GM21723 (cell line): ENCODE measurements at regions not wholly inside any gene's neighbourhood (a gene's known extent, or its start where the extent isn't known, plus 50 kb on each side); places are given as distances from the start of the nearest gene placed in this dataset.
A peak's percentile ranks its signal among the peaks of the same experiment; 100 is the strongest.

ENCODE experiments used
- ATAC-seq: cut with Tn5 transposase; IDR thresholded peaks from one replicate; pipeline ENCODE4 v1.9.1; 2021; ENCODE audit warnings: mild to moderate bottlenecking, moderate library complexity; ENCODE audit not compliant: unreplicated experiment

DNA sequence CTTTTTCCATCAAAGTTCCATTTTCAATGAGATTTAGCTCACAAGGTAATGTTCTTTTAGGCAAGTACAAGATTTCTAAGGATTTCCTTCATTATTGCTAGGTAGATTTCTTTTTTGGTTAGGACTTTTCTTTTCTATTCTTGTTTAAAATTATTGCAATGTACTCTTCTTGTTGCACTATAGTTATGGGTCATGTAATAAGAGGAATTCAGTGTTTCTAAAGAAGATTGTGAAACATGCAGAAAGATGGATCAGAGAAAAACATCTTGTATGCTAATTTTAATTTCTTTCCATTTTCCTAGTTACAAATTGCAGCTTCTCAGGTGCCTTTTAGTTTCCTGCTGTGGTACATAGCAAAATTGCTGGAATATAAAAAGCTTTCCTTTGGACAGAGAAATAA lies 56.1 kb downstream of the BTG1 start:
- no peak for ATAC-seq

DNA sequence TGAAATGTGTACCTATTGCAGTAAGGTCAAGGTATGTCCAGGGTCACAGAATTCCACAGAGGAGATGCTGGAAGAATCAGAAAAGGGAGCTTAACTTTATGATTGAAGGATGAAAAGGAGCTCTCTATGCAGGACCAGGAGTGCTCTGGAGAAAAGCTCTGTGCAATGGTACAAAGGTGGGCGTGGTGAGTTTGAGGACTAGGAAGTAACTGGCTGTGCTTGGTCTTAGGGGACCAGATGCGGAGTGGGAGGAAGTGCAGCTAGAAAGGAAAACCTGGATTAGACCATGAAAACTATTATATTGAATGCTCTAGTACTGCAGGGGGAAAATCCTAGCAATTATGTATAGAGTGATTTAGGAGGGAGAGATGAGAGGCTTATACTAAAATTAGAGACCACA lies 56.8 kb downstream of the BTG1 start:
- no peak for ATAC-seq

DNA sequence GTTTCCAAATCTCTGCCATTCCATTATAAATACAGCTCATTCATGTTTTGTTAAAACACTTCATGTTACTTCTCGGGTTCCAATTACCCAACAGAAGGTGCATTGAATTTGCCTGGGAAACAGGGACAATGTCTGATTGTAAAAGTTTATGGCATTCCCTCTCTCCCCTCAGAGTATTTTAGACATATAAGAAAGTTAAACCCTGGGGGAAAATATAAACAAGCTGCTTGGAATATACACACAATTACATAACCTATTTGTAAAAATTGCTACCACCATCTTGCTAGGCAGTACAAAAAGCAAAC lies 60.0 kb downstream of the BTG1 start:
- ATAC-seq, result no peak

DNA sequence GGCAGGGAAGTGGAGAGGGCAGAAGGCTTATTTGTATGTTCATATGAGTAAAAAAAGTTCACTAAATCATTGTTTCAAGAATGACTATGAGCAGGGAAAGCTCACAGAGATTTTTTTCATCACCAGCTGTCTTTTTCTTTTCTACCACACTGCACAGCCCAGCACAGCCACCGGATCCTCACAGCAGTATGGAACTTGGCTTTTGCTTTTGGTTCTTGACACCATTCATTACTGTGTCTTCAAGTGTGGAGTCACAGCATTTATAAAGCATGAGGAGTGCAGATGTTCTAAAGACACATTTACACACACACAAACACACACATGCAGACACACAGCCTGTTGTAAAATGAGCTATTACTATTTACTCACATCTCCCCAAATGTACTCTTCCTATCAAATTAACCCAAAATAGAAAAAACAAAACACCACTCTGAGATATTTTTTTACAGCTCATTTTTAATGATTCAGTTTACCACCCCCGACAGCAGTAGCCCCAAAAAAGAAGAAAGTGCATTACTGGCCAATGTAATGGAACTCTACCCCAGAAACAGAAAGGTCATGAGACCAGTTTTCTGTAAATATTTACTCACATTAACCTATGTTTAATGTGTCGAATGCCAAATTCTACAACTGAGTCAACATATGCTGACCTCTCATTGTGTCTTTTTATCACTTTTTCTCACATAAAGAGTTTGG lies 60.5 kb downstream of the BTG1 start:
- no peak for ATAC-seq

DNA sequence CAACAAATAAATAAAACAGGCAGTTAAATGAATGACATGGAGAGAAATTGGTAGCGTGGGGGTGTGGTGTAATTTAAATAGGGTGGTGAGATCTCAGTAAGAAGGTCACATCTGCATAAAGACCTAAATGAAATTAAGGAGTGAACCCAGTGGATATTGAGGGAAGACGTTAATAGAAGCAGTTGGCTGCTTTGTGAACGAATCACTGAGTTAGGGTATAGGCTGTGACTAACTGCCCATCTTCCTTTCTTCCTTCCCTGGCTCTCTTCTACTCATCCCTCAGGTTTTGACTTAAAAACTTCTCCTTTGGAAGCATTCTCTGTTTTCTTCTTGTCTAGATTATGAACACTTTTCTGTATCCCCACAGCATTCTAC lies 64.7 kb downstream of the BTG1 start:
- no peak for ATAC-seq

DNA sequence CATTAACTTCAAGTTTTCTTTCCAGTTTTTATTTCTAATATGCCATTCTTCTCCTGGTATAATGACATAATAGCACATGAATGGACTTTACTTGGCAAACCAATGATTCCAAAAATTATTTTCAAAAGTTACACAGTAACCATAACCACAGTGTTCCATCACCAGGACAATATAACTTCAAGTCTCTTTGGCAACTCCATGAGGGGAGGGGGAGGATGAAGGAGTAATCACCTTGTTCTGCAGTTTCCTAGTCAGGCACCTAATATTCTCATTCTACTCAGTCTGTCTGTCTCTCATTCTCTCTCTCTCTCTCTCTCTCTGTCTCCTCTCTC lies 66.6 kb downstream of the BTG1 start:
- no peak for ATAC-seq

GRCh38 chr12:92078167-92079053 lies 67.2 kb downstream of the BTG1 start:
- no peak for ATAC-seq

DNA sequence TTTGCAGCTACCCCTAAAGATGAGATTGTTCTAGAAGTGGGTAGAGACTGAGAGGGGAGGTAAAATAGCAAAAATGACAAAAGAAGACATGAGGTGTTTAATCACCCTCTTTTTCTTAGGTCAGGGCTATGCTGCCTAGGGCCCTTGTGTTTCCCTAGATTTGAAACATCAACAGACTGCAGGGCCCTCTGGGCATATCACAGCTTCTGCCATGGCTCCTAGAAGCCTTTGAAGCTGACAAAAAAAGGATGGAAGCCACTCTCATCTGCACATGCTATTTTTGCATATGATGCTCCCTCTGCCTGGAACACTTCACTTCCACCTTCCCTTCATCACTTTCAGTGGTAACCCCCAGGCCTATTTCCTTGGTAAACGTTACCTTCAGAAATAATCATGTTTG lies 68.1 kb downstream of the BTG1 start:
- no peak for ATAC-seq

DNA sequence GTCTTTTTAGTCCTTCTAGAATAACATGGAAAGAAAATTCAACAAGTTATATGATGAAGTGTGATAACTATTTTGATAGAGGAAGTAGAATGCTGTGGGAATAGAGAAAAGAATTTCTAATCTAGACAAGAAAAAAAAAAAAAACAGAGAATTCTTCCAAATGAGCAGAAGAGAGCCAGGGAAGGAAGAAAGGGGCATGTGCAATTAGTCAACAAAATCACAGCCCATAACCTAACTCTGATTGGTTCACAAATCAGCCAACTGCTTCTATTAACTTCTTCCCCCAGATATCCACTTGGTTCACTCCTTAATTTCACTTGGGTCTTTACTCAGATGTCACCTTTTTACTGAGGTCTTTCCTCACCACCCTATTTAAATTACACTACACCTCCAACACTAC lies 69.5 kb downstream of the BTG1 start:
- ATAC-seq, result no peak

DNA sequence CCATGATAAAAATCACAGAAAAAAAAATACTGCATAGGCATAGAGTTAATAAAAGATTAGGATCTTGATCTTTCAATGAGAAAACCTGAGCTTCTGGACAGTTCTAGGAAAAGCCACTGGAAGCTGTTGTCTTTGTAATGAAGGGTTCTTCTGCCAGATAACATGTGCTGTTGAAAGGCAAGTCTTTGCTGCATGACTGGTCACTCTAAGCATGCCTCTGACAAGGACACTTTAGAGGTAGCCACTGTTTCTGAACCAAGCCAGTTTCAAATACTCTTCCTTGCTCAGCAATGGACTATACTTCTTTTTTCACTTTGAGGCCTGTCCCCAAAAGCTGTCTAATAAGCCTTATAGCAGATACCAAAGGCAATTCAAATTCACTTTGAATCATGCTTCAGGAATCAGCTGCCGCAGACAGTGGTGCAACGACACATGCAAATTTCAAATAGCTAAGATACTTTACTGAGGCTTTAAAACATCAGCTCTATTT lies 70.2 kb downstream of the BTG1 start:
- no peak for ATAC-seq

DNA sequence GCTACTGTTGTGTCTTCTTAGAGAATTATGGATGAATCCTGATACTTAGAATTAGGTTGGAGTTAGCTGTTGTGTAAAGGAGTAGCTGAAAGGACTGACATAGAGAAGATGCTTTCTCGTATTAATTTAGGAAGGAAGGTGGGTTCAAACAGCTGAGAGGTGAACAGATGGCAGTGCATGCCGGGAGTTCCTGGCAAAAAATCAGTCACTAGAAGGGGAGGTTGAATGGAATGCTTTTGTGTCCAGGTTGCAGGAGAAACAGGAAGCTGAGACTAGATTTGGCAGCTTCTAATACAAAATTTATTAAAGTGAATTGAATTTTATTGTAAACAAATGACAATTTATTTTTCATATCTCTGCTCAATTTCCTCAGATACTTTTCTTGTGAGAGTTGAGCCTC lies 70.8 kb downstream of the BTG1 start:
- ATAC-seq, result no peak

GRCh38 chr12:92073094-92073493 lies 72.6 kb downstream of the BTG1 start:
- ATAC-seq, result no peak

- no peak for ATAC-seq
Observed at GRCh38 chr12:92072112-92072511, 73.5 kb downstream of the BTG1 start.

DNA sequence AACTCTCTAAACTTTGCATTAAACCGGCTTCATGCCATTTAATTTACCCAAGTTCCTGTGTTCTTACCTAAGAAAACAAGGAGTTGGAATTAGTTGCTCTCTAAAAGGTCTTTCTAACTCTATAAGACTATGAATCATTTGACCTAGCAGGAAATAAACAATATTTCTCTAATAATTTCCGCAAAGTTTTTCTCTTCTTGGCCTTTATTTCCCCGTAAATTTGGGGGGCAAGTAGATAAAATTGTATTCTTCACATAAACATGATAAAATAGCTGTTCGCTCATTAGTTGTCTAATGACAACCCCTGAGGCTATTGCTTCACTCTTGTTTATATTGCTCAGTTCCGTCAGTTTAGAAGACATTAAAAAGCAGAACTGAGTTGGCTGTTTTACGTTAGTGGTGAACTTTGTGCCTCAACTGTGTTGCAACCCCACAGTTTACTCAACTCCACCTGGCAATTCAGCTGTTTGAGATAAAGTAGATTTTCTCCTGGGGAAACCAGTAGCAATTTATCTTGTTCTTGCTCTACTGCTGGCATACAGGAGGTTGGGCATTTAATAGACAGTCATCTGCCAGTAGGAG lies 74.7 kb downstream of the BTG1 start:
- no peak for ATAC-seq

- no peak for ATAC-seq
Observed at GRCh38 chr12:92070054-92070863, 75.4 kb downstream of the BTG1 start.

DNA sequence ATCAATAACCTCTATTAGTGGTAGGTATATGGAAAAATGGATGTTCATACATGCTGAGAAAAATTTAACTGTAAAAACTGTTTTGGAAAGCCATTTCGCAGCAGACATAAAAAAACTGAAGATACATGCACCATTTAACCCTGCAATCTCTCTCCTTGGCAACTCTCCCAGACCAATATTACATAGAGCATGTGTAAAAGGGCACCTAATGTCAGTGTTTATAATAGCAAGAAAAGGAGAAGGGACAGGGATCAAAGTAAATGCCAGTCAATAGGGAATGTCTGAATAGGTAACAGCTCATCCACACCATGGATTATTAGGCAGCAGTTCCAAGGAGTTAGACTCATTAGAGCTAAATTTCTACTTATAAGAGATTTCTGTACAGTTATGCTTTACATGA lies 77.2 kb downstream of the BTG1 start:
- ATAC-seq, result no peak

DNA sequence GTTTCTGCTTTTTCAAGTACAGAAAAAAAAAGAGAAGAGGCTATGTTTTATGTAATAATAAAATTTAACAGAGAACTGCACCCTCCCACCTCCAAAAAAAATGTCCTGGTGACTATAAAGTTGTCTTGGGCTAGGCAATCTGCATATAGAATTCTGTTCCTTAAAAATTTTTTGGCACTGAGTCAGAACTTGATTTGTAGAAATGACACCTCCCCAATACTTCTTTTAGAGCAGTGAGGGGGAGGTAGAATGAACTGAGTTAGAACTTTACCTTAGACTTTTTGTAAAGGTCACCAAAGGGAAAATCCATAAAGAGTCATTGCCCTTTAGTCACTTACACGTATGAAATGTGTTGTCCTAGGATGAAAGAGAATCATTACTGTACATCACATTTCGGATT lies 80.0 kb downstream of the BTG1 start:
- ATAC-seq, result peak; percentile 35

DNA sequence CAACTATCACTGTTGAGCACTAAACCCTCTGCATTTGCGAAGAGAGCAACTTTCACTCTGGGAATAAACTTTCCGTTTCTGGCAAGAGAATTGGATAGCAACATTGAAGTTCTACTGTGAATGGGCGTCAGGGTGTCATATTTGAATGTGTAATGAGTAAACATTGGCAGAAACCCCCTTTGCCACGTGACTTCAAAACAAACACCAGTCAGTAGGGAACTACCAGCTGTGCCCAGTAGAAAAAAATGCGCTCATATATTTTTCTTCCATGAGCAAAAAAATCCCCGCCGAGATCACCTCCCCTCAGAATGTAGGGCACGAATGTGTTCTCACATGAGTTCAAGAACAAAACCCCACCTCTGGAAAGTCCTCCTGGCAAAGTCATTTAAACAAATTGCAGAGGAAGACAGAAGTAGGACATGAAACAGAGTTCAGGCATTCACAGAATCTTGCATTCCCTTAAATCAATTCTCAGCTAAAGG lies 80.6 kb downstream of the BTG1 start:
- ATAC-seq, result peak; percentile 62

- ATAC-seq, result no peak
Observed at GRCh38 chr12:92064422-92064821, 81.2 kb downstream of the BTG1 start.

- no peak for ATAC-seq
Observed at GRCh38 chr12:92063641-92064040, 82.0 kb downstream of the BTG1 start.
